Prostate gland (tissue), 2 donors: ENCODE measurements at regions not wholly inside any gene's neighbourhood (a gene's known extent, or its start where the extent isn't known, plus 50 kb on each side); places are given as distances from the start of the nearest gene placed in this dataset.

Source experiments
- CTCF ChIP-seq, 4 experiments: fragments of 200-600 bp in 2 of 4; fragments of 450-650 bp in 2 of 4; sonication (generic) in 2 of 4; IDR thresholded peaks; 1 replicate in 3 of 4; 2 replicates in 1 of 4; pipeline ENCODE4 v1.5.1; 2016 to 2019; ENCODE audit warnings: antibody characterized with exemption in 4 of 4, mild to moderate bottlenecking in 2 of 4, moderate library complexity in 2 of 4
- POLR2A ChIP-seq: fragments of 450-650 bp; IDR thresholded peaks from one replicate; pipeline ENCODE4 v1.6.1; 2016; ENCODE audit warnings: antibody characterized with exemption, mild to moderate bottlenecking
- POLR2AphosphoS5 ChIP-seq: sonication (generic); formaldehyde crosslinking; IDR thresholded peaks from one replicate; pipeline ENCODE4 v1.6.1; 2017; ENCODE audit warnings: antibody characterized with exemption

- TF ChIP-seq POLR2AphosphoS5 (no peak), CTCF (IDR thresholded peaks at IDR 0.05) (no peak), POLR2A (no peak)
Measured at GRCh38 chr10:117449636-117450035, 74.4 kb upstream of the PDZD8 start.
